ENCODE measurements at regions not wholly inside any gene's neighbourhood (a gene's known extent, or its start where the extent isn't known, plus 50 kb on each side); places are given as distances from the start of the nearest gene placed in this dataset.
"Not testable (repeated sequence)": the region's sequence is repeated elsewhere in the genome, so short reads cannot be mapped to it uniquely, and the experiment has no call there.

GRCh38 chr17:31738996-31739699, 119.9 kb downstream of the COPRS start:
- no peaks in the 10 kb centered on the region for H3K9me3 ChIP-seq (replicated peaks)
- H3K4me3 ChIP-seq = no peak overlapping the region
- H3K27ac ChIP-seq = no peak overlapping the region
- no peaks in the 10 kb centered on the region for H3K27me3 ChIP-seq
- no peak for DNase-seq
- no peaks in the 10 kb centered on the region for H3K4me1 ChIP-seq
- no peaks in the 10 kb centered on the region for H3K36me3 ChIP-seq

- no peak overlapping the region for H3K27ac ChIP-seq
- DNase-seq = no peak
- H3K4me1 ChIP-seq = no peaks in the 10 kb centered on the region
- H3K27me3 ChIP-seq = no peaks in the 10 kb centered on the region
- H3K36me3 ChIP-seq = no peaks in the 10 kb centered on the region
- no peak overlapping the region for H3K4me3 ChIP-seq
- no peaks in the 10 kb centered on the region for H3K9me3 ChIP-seq (replicated peaks)
These were observed 120.6 kb downstream of the COPRS start for GRCh38 chr17:31738488-31738887.

GRCh38 chr17:31738067-31738466, 121.0 kb downstream of the COPRS start:
- no peak for DNase-seq
- no peaks in the 10 kb centered on the region for H3K36me3 ChIP-seq
- no peaks in the 10 kb centered on the region for H3K9me3 ChIP-seq (replicated peaks)
- no peaks in the 10 kb centered on the region for H3K27me3 ChIP-seq
- H3K4me3 ChIP-seq = no peak overlapping the region
- H3K4me1 ChIP-seq = no peaks in the 10 kb centered on the region
- H3K27ac ChIP-seq = no peak overlapping the region

GRCh38 chr17:31736855-31737625, 122.0 kb downstream of the COPRS start:
- H3K27me3 ChIP-seq = no peaks in the 10 kb centered on the region
- H3K27ac ChIP-seq = no peak overlapping the region
- no peaks in the 10 kb centered on the region for H3K4me1 ChIP-seq
- no peak overlapping the region for H3K4me3 ChIP-seq
- DNase-seq = no peak
- no peaks in the 10 kb centered on the region for H3K9me3 ChIP-seq (replicated peaks)
- no peaks in the 10 kb centered on the region for H3K36me3 ChIP-seq

- no peak for DNase-seq
- Histone ChIP-seq H3K27me3 (no peaks in the 10 kb centered on the region), H3K27ac (no peak overlapping the region), H3K36me3 (no peaks in the 10 kb centered on the region), H3K4me1 (no peaks in the 10 kb centered on the region), H3K4me3 (no peak overlapping the region), H3K9me3 (replicated peaks) (no peaks in the 10 kb centered on the region)
These were observed 125.7 kb downstream of the COPRS start for GRCh38 chr17:31733326-31733725.

- not testable (repeated sequence) for H3K36me3 ChIP-seq; H3K9me3 ChIP-seq (replicated peaks); H3K4me3 ChIP-seq; DNase-seq; H3K27ac ChIP-seq; H3K27me3 ChIP-seq; H3K4me1 ChIP-seq
These were observed 127.4 kb downstream of the COPRS start for GRCh38 chr17:31731585-31732154.

- Histone ChIP-seq H3K9me3 (replicated peaks) (no peaks in the 10 kb centered on the region), H3K27ac (no peak overlapping the region), H3K27me3 (no peaks in the 10 kb centered on the region), H3K36me3 (no peaks in the 10 kb centered on the region), H3K4me3 (no peak overlapping the region), H3K4me1 (no peaks in the 10 kb centered on the region)
- no peak for DNase-seq
These were observed 127.9 kb downstream of the COPRS start for GRCh38 chr17:31731118-31731517.

GRCh38 chr17:31726980-31727427, 132.0 kb downstream of the COPRS start:
- no peak for DNase-seq
- Histone ChIP-seq H3K27ac (no peak overlapping the region), H3K9me3 (replicated peaks) (no peaks in the 10 kb centered on the region), H3K4me1 (peaks cover 8% of the 10 kb centered on the region), H3K4me3 (no peak overlapping the region), H3K36me3 (no peaks in the 10 kb centered on the region), H3K27me3 (no peaks in the 10 kb centered on the region)

- no peak for DNase-seq
- Histone ChIP-seq H3K4me3 (no peak overlapping the region), H3K27me3 (no peaks in the 10 kb centered on the region), H3K9me3 (replicated peaks) (no peaks in the 10 kb centered on the region), H3K36me3 (no peaks in the 10 kb centered on the region), H3K27ac (no peak overlapping the region), H3K4me1 (peaks cover 8% of the 10 kb centered on the region)
These were observed 134.4 kb downstream of the COPRS start for GRCh38 chr17:31724619-31725018.

- H3K27me3 ChIP-seq = no peaks in the 10 kb centered on the region
- DNase-seq = peak; percentile 15 to 28
- H3K27ac ChIP-seq = no peak overlapping the region
- H3K4me3 ChIP-seq = no peak overlapping the region
- no peaks in the 10 kb centered on the region for H3K9me3 ChIP-seq (replicated peaks)
- peaks cover 8% of the 10 kb centered on the region for H3K4me1 ChIP-seq
- H3K36me3 ChIP-seq = no peaks in the 10 kb centered on the region
These were observed 135.0 kb downstream of the COPRS start for GRCh38 chr17:31724026-31724425.

GRCh38 chr17:31722251-31723056, 136.6 kb downstream of the COPRS start:
- H3K9me3 ChIP-seq (replicated peaks) = no peaks in the 10 kb centered on the region
- peaks cover 8% of the 10 kb centered on the region for H3K4me1 ChIP-seq
- no peak for DNase-seq
- no peak overlapping the region for H3K27ac ChIP-seq
- no peaks in the 10 kb centered on the region for H3K27me3 ChIP-seq
- H3K4me3 ChIP-seq = no peak overlapping the region
- no peaks in the 10 kb centered on the region for H3K36me3 ChIP-seq

GRCh38 chr17:31721291-31722025, 137.6 kb downstream of the COPRS start:
- Histone ChIP-seq H3K27ac (no peak overlapping the region), H3K9me3 (replicated peaks) (no peaks in the 10 kb centered on the region)
- DNase-seq = no peak

GRCh38 chr17:31717251-31717650, 141.8 kb downstream of the COPRS start:
- H3K4me3 ChIP-seq; DNase-seq; H3K9me3 ChIP-seq (replicated peaks); H3K27ac ChIP-seq; H3K27me3 ChIP-seq; H3K36me3 ChIP-seq; H3K4me1 ChIP-seq: not testable (repeated sequence)

More at GRCh38 chr17:31721291-31722025, 137.6 kb downstream of the COPRS start:
- Histone ChIP-seq H3K27me3 (no peaks in the 10 kb centered on the region), H3K4me3 (no peak overlapping the region), H3K36me3 (no peaks in the 10 kb centered on the region), H3K4me1 (peaks cover 8% of the 10 kb centered on the region)

- Histone ChIP-seq H3K4me1 (no peaks in the 10 kb centered on the region), H3K9me3 (replicated peaks) (no peaks in the 10 kb centered on the region), H3K36me3 (no peaks in the 10 kb centered on the region), H3K27me3 (no peaks in the 10 kb centered on the region), H3K27ac (no peak overlapping the region), H3K4me3 (no peak overlapping the region)
- no peak for DNase-seq
These were observed 143.6 kb downstream of the COPRS start for GRCh38 chr17:31715446-31715845.

All from SJCRH30 (cell line).